ENCODE measurements at regions not wholly inside any gene's neighbourhood (a gene's known extent, or its start where the extent isn't known, plus 50 kb on each side); places are given as distances from the start of the nearest gene placed in this dataset.
A peak's percentile ranks its signal among the peaks of the same experiment; 100 is the strongest.

DNA sequence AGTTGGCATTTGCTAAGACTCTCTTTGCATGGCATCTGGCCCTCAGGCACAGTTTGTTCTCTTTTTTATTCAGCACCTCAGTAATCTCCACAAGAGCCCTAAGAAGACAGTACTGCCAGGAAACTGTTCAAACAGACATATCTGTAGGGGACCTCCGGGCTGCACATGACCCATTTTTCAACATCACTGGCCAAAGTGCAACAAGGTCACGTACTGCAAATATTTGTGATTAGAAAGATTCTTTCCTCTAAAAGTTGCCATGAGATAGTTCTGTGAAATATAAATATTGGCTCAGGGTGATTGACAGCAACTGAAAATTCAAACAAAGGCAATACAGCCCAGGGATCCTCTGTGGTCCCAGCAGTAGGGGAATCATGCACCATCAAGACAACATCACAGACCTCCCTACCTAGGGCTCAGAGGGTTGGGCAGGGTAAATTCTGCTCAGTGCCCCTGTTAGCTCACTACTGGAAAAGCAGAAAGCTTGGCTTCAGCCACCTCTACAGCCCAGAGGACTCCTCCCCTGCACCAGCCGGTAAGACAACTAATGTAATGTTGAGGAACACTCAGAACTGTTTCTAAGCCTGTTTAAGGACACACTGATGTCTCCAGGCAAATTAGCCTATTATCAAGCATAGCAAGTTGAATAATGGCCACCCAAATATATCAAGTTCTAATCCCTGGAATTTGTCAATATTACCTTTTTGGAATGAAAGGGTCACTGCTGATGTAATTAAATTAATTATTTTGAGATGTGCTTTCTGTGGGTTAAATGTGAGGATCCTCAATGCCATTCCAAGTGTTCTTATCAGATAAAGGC lies 117.4 kb upstream of the LPP start:
- Histone ChIP-seq H3K36me3 (ENCODE audit: control insufficient read depth in 2 of 2, insufficient read depth in 1 of 2, low read length in 2 of 2) (no peaks in the 10 kb centered on the region), H3K4me1 (ENCODE audit: control insufficient read depth, insufficient read depth, low read length) (no peaks in the 10 kb centered on the region), H3K4me3 (ENCODE audit: low read depth, low read length) (no peak overlapping the region), H3K27ac (ENCODE audit: extremely low read depth, low read depth, low read length) (no peak overlapping the region), H3K9me3 (ENCODE audit: control insufficient read depth, insufficient read depth, low read depth, low read length) (no peaks in the 10 kb centered on the region)
- TF ChIP-seq ZNF670 (tag by site-specific recombination; IDR thresholded peaks at IDR 0.05; ENCODE audit: low read depth) = no peak
- no peak for TF ChIP-seq ZNF791 (tag by site-specific recombination; IDR thresholded peaks at IDR 0.05)
- TF ChIP-seq, protein P1, sequence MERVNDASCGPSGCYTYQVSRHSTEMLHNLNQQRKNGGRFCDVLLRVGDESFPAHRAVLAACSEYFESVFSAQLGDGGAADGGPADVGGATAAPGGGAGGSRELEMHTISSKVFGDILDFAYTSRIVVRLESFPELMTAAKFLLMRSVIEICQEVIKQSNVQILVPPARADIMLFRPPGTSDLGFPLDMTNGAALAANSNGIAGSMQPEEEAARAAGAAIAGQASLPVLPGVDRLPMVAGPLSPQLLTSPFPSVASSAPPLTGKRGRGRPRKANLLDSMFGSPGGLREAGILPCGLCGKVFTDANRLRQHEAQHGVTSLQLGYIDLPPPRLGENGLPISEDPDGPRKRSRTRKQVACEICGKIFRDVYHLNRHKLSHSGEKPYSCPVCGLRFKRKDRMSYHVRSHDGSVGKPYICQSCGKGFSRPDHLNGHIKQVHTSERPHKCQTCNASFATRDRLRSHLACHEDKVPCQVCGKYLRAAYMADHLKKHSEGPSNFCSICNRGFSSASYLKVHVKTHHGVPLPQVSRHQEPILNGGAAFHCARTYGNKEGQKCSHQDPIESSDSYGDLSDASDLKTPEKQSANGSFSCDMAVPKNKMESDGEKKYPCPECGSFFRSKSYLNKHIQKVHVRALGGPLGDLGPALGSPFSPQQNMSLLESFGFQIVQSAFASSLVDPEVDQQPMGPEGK (tag by site-specific recombination; IDR thresholded peaks at IDR 0.05) = no peak
- no peak for TF ChIP-seq ZNF354C (tag by site-specific recombination; IDR thresholded peaks at IDR 0.05; ENCODE audit: borderline replicate concordance, low read depth)
- no peak for TF ChIP-seq ZBTB8A (tag by site-specific recombination; IDR thresholded peaks at IDR 0.05)
- TF ChIP-seq ZNF521 (tag by site-specific recombination; IDR thresholded peaks at IDR 0.05) = no peak
- TF ChIP-seq, protein P2, sequence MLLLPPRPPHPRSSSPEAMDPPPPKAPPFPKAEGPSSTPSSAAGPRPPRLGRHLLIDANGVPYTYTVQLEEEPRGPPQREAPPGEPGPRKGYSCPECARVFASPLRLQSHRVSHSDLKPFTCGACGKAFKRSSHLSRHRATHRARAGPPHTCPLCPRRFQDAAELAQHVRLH (tag by site-specific recombination; IDR thresholded peaks at IDR 0.05) = no peak
- TF ChIP-seq WT1 (tag by site-specific recombination; IDR thresholded peaks at IDR 0.05) = no peak
- no peak for TF ChIP-seq ZNF449 (tag by site-specific recombination; IDR thresholded peaks at IDR 0.05)
- no peak for TF ChIP-seq ZNF473 (tag by site-specific recombination; IDR thresholded peaks at IDR 0.05)
- POLR2A ChIA-PET = no interaction called here
- CTCF ChIA-PET = no interaction called here

GRCh38 chr3:188037195-188037718 lies 116.7 kb upstream of the LPP start:
- Histone ChIP-seq H3K36me3 (ENCODE audit: control insufficient read depth in 2 of 2, insufficient read depth in 1 of 2, low read length in 2 of 2) (no peaks in the 10 kb centered on the region), H3K4me1 (ENCODE audit: control insufficient read depth, insufficient read depth, low read length) (no peaks in the 10 kb centered on the region), H3K9me3 (ENCODE audit: control insufficient read depth, insufficient read depth, low read depth, low read length) (no peaks in the 10 kb centered on the region), H3K27ac (ENCODE audit: extremely low read depth, low read depth, low read length) (no peak overlapping the region), H3K4me3 (ENCODE audit: low read depth, low read length) (no peak overlapping the region)
- ChIA-PET CTCF (interaction anchor here (0.8 kb wide), 1 partner anchor 20 kb away, joined by 3 read pairs; no protein-coding TSS in a partner anchor), POLR2A (no interaction called here)
- TF ChIP-seq, protein P3, sequence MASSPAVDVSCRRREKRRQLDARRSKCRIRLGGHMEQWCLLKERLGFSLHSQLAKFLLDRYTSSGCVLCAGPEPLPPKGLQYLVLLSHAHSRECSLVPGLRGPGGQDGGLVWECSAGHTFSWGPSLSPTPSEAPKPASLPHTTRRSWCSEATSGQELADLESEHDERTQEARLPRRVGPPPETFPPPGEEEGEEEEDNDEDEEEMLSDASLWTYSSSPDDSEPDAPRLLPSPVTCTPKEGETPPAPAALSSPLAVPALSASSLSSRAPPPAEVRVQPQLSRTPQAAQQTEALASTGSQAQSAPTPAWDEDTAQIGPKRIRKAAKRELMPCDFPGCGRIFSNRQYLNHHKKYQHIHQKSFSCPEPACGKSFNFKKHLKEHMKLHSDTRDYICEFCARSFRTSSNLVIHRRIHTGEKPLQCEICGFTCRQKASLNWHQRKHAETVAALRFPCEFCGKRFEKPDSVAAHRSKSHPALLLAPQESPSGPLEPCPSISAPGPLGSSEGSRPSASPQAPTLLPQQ (tag by site-specific recombination; IDR thresholded peaks at IDR 0.05) = no peak
- TF ChIP-seq ZBTB21 (tag by site-specific recombination; IDR thresholded peaks at IDR 0.05) = no peak
- no peak for TF ChIP-seq ZNF624 (tag by site-specific recombination; IDR thresholded peaks at IDR 0.05)
- 0 out of 2 replicates have a peak, but pooled peaks have one; percentile 12 for TF ChIP-seq PRDM1 (tag by site-specific recombination; IDR thresholded peaks at IDR 0.05)
- no peak for TF ChIP-seq ZBTB1 (tag by site-specific recombination; IDR thresholded peaks at IDR 0.05)
- TF ChIP-seq, protein P4, sequence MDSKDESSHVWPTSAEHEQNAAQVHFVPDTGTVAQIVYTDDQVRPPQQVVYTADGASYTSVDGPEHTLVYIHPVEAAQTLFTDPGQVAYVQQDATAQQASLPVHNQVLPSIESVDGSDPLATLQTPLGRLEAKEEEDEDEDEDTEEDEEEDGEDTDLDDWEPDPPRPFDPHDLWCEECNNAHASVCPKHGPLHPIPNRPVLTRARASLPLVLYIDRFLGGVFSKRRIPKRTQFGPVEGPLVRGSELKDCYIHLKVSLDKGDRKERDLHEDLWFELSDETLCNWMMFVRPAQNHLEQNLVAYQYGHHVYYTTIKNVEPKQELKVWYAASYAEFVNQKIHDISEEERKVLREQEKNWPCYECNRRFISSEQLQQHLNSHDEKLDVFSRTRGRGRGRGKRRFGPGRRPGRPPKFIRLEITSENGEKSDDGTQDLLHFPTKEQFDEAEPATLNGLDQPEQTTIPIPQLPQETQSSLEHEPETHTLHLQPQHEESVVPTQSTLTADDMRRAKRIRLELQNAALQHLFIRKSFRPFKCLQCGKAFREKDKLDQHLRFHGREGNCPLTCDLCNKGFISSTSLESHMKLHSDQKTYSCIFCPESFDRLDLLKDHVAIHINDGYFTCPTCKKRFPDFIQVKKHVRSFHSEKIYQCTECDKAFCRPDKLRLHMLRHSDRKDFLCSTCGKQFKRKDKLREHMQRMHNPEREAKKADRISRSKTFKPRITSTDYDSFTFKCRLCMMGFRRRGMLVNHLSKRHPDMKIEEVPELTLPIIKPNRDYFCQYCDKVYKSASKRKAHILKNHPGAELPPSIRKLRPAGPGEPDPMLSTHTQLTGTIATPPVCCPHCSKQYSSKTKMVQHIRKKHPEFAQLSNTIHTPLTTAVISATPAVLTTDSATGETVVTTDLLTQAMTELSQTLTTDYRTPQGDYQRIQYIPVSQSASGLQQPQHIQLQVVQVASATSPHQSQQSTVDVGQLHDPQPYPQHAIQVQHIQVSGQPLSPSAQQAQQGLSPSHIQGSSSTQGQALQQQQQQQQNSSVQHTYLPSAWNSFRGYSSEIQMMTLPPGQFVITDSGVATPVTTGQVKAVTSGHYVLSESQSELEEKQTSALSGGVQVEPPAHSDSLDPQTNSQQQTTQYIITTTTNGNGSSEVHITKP (tag by site-specific recombination; IDR thresholded peaks at IDR 0.05) = peak; percentile 40; the same call in 1 of the 2 replicates
- TF ChIP-seq ZNF639 (tag by site-specific recombination; IDR thresholded peaks at IDR 0.05) = no peak
- no peak for TF ChIP-seq ZNF791 (tag by site-specific recombination; IDR thresholded peaks at IDR 0.05)
- TF ChIP-seq ZNF175 (tag by site-specific recombination; IDR thresholded peaks at IDR 0.05) = no peak
- no peak for TF ChIP-seq ZNF23 (tag by site-specific recombination; IDR thresholded peaks at IDR 0.05; ENCODE audit: borderline replicate concordance)
- TF ChIP-seq, protein P5, sequence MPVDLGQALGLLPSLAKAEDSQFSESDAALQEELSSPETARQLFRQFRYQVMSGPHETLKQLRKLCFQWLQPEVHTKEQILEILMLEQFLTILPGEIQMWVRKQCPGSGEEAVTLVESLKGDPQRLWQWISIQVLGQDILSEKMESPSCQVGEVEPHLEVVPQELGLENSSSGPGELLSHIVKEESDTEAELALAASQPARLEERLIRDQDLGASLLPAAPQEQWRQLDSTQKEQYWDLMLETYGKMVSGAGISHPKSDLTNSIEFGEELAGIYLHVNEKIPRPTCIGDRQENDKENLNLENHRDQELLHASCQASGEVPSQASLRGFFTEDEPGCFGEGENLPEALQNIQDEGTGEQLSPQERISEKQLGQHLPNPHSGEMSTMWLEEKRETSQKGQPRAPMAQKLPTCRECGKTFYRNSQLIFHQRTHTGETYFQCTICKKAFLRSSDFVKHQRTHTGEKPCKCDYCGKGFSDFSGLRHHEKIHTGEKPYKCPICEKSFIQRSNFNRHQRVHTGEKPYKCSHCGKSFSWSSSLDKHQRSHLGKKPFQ (tag by site-specific recombination; IDR thresholded peaks at IDR 0.05) = no peak
- TF ChIP-seq ZIC2 (tag by site-specific recombination; IDR thresholded peaks at IDR 0.05) = no peak
- TF ChIP-seq ZNF423 (tag by site-specific recombination; IDR thresholded peaks at IDR 0.05) = no peak

All from HEK293 (cell line).